ENCODE measurements at regions not wholly inside any gene's neighbourhood (a gene's known extent, or its start where the extent isn't known, plus 50 kb on each side); places are given as distances from the start of the nearest gene placed in this dataset.

DNA sequence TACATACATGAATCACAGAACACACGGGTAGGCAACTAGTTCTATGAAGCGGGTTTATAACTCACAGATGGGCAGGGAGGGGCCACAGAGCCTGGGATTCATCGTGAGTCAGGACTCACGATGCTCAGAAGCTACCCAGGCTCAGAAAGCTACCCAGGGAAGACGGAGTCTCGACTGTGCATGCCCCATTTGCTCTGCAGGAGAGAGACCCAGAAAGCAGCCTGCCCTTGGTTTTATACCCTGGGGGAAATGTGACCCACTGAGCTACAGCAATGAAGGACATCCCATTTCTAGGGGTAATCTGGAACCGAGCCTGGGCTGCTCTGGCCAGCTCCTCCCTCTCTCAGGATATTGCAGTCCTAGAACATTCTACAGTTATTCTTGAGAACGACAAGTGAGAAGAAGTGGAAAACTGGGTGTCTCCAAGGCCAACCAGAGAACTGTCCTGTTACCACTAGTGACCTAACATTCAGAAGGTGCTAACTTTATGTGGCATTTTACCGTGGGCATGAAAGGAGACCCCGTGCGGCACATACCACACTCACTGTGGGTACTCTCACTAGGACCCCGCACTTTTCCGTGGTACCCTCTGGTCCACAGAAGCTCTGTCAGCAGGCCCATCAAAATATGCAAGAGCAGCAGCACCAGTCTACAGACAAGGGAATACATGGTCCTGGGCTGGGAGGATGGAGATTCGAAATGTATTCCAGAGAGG is 201.9 kb upstream of the PMEPA1 start:
- TF ChIP-seq, protein P1, sequence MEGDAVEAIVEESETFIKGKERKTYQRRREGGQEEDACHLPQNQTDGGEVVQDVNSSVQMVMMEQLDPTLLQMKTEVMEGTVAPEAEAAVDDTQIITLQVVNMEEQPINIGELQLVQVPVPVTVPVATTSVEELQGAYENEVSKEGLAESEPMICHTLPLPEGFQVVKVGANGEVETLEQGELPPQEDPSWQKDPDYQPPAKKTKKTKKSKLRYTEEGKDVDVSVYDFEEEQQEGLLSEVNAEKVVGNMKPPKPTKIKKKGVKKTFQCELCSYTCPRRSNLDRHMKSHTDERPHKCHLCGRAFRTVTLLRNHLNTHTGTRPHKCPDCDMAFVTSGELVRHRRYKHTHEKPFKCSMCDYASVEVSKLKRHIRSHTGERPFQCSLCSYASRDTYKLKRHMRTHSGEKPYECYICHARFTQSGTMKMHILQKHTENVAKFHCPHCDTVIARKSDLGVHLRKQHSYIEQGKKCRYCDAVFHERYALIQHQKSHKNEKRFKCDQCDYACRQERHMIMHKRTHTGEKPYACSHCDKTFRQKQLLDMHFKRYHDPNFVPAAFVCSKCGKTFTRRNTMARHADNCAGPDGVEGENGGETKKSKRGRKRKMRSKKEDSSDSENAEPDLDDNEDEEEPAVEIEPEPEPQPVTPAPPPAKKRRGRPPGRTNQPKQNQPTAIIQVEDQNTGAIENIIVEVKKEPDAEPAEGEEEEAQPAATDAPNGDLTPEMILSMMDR (conservative IDR thresholded peaks at IDR 0.05; ENCODE audit: low read depth, low read length): no peak
- TF ChIP-seq EZH2 (IDR thresholded peaks at IDR 0.05; ENCODE audit: borderline replicate concordance, low read depth, low read length, poor library complexity, severe bottlenecking): no peak
